Testis (tissue), 2 donors: ENCODE measurements at regions not wholly inside any gene's neighbourhood (a gene's known extent, or its start where the extent isn't known, plus 50 kb on each side); places are given as distances from the start of the nearest gene placed in this dataset.

Experiments used
- POLR2A ChIP-seq: fragments of 450-650 bp; IDR thresholded peaks from one replicate; pipeline ENCODE4 v1.6.1; 2017; ENCODE audit warnings: antibody characterized with exemption, mild to moderate bottlenecking, moderate library complexity
- TF ChIP-seq, protein P1 (sequence below), 3 experiments: fragments of 450-650 bp in 2 of 3; fragments of 200-600 bp in 1 of 3; sonication (generic) in 1 of 3; IDR thresholded peaks; one replicate each; pipeline ENCODE4 v1.5.1; 2016 to 2019; ENCODE audit warnings: antibody characterized with exemption in 3 of 3, mild to moderate bottlenecking in 2 of 3, moderate library complexity in 1 of 3

DNA sequence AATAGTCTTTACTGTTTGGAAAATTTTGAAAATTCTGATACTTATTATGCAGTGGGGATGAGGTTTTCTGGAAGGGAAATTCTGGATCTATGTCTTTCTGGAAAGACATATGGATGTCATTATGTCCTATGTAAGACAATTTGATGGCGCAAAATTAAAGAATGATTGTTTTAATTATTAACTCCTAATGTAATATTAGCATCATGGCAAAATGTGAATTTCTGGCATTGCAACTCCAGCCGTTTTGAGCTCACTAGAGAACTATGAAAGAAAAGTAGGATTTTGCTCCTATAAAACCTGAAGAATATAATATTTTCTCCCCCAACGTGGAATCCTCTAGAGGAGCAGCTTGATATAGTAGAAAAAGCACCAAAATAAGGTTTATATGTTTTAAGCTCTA is 243.2 kb downstream of the RFPL4B start:
- TF ChIP-seq, protein P1, sequence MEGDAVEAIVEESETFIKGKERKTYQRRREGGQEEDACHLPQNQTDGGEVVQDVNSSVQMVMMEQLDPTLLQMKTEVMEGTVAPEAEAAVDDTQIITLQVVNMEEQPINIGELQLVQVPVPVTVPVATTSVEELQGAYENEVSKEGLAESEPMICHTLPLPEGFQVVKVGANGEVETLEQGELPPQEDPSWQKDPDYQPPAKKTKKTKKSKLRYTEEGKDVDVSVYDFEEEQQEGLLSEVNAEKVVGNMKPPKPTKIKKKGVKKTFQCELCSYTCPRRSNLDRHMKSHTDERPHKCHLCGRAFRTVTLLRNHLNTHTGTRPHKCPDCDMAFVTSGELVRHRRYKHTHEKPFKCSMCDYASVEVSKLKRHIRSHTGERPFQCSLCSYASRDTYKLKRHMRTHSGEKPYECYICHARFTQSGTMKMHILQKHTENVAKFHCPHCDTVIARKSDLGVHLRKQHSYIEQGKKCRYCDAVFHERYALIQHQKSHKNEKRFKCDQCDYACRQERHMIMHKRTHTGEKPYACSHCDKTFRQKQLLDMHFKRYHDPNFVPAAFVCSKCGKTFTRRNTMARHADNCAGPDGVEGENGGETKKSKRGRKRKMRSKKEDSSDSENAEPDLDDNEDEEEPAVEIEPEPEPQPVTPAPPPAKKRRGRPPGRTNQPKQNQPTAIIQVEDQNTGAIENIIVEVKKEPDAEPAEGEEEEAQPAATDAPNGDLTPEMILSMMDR (IDR thresholded peaks at IDR 0.05), result no peak
- no peak for TF ChIP-seq POLR2A
